Lower lobe of right lung (tissue), 2 donors: ENCODE measurements at regions not wholly inside any gene's neighbourhood (a gene's known extent, or its start where the extent isn't known, plus 50 kb on each side); places are given as distances from the start of the nearest gene placed in this dataset.
"Not testable (repeated sequence)": the region's sequence is repeated elsewhere in the genome, so short reads cannot be mapped to it uniquely, and the experiment has no call there.

Experiments
- ATAC-seq, 2 donors: fragments of 200-7000 bp; cut with Tn5 transposase; one replicate each; pipeline ENCODE4 v1.9.1; 2020 to 2022; ENCODE audit warnings: mild to moderate bottlenecking in 2 of 2, moderate library complexity in 2 of 2
- DNase-seq: peaks from one replicate; pipeline ENCODE4 v3.0.0-alpha.2; 2020
- H3K27ac ChIP-seq: fragments of 200-600 bp; one replicate; pipeline ENCODE4 v1.8.0; 2022
- H3K27me3 ChIP-seq: fragments of 200-600 bp; one replicate; pipeline ENCODE4 v1.8.0; 2022; ENCODE audit warnings: low read depth
- H3K36me3 ChIP-seq: fragments of 200-600 bp; one replicate; pipeline ENCODE4 v1.8.0; 2022; ENCODE audit warnings: mild to moderate bottlenecking
- H3K4me1 ChIP-seq: fragments of 200-600 bp; one replicate; pipeline ENCODE4 v1.8.0; 2022
- H3K4me3 ChIP-seq: fragments of 200-600 bp; one replicate; pipeline ENCODE4 v1.8.0; 2022; ENCODE audit warnings: mild to moderate bottlenecking
- H3K9me3 ChIP-seq: fragments of 200-600 bp; one replicate; pipeline ENCODE4 v1.8.0; 2022
- CTCF ChIP-seq: fragments of 200-600 bp; IDR thresholded peaks from one replicate; pipeline ENCODE4 v1.8.0; 2022; ENCODE audit warnings: antibody characterized with exemption, mild to moderate bottlenecking
- intact Hi-C: fragments of 100-400 bp; cut with DNase I; formaldehyde crosslinking; loops from one replicate; pipeline ENCODE4 v1.11.0; 2022
- donor health status: DM: no; HTN: yes; CAD: no; lungs with severe emphysema.

GRCh38 chr10:44752451-44753441 is 158.4 kb upstream of the TMEM72 start:
- H3K27me3 ChIP-seq: no peaks in the 10 kb centered on the region
- intact Hi-C loops: no loop called here
- no peak for DNase-seq
- no peak overlapping the region for H3K27ac ChIP-seq
- ATAC-seq: peak in 1 of 2 donors; percentile 21
- no peaks in the 10 kb centered on the region for H3K4me1 ChIP-seq
- no peak for TF ChIP-seq CTCF
- no peaks in the 10 kb centered on the region for H3K36me3 ChIP-seq
- no peaks in the 10 kb centered on the region for H3K9me3 ChIP-seq
- no peak overlapping the region for H3K4me3 ChIP-seq

- H3K36me3 ChIP-seq, H3K27ac ChIP-seq, H3K27me3 ChIP-seq, intact Hi-C loops, H3K4me3 ChIP-seq, H3K4me1 ChIP-seq, H3K9me3 ChIP-seq, DNase-seq, ATAC-seq: not testable (repeated sequence)
Measured at GRCh38 chr10:44754355-44754754, 156.8 kb upstream of the TMEM72 start.

- no peaks in the 10 kb centered on the region for H3K9me3 ChIP-seq
- no peak for TF ChIP-seq CTCF
- no peaks in the 10 kb centered on the region for H3K4me1 ChIP-seq
- H3K27me3 ChIP-seq: no peaks in the 10 kb centered on the region
- H3K36me3 ChIP-seq: no peaks in the 10 kb centered on the region
- H3K4me3 ChIP-seq: no peak overlapping the region
- ATAC-seq (no peak), DNase-seq (no peak)
- intact Hi-C loops: no loop called here
- H3K27ac ChIP-seq: no peak overlapping the region
Measured at GRCh38 chr10:44755481-44755880, 155.7 kb upstream of the TMEM72 start.

- Histone ChIP-seq H3K27me3 (no peaks in the 10 kb centered on the region), H3K27ac (no peak overlapping the region), H3K4me3 (no peak overlapping the region), H3K36me3 (no peaks in the 10 kb centered on the region), H3K4me1 (no peaks in the 10 kb centered on the region), H3K9me3 (no peaks in the 10 kb centered on the region)
- TF ChIP-seq CTCF: no peak
- ATAC-seq: no peak
- no peak for DNase-seq
- intact Hi-C loops: no loop called here
Measured at GRCh38 chr10:44756216-44756615, 154.9 kb upstream of the TMEM72 start.

GRCh38 chr10:44757551-44758205 is 153.5 kb upstream of the TMEM72 start:
- Histone ChIP-seq H3K27ac (no peak overlapping the region), H3K4me1 (no peaks in the 10 kb centered on the region), H3K9me3 (no peaks in the 10 kb centered on the region), H3K36me3 (no peaks in the 10 kb centered on the region), H3K4me3 (no peak overlapping the region), H3K27me3 (no peaks in the 10 kb centered on the region)
- DNase-seq: no peak
- TF ChIP-seq CTCF: no peak
- no peak for ATAC-seq
- intact Hi-C loops: no loop called here

- Histone ChIP-seq H3K36me3 (no peaks in the 10 kb centered on the region), H3K27me3 (no peaks in the 10 kb centered on the region), H3K4me1 (no peaks in the 10 kb centered on the region), H3K27ac (no peak overlapping the region), H3K9me3 (no peaks in the 10 kb centered on the region), H3K4me3 (no peak overlapping the region)
- DNase-seq: no peak
- ATAC-seq: no peak
- intact Hi-C loops: no loop called here
- TF ChIP-seq CTCF: no peak
Measured at GRCh38 chr10:44759122-44759521, 152.0 kb upstream of the TMEM72 start.
